GM12892 (cell line): ENCODE measurements at regions not wholly inside any gene's neighbourhood (a gene's known extent, or its start where the extent isn't known, plus 50 kb on each side); places are given as distances from the start of the nearest gene placed in this dataset.

Experiments used
- DNase-seq: peaks from one replicate; pipeline ENCODE4 v3.0.0; 2011; ENCODE audit not compliant: insufficient read length
- FAIRE-seq: peaks from 2 replicates; lab custom pipeline; 2011; peaks lifted over from hg19 to GRCh38; lab: Jason Lieb, UNC
- POLR2A ChIP-seq: IDR thresholded peaks from 2 replicates; pipeline ENCODE4 v1.6.1; 2011; ENCODE audit warnings: low read depth, low read length, control low read depth
- POLR2AphosphoS5 ChIP-seq: IDR thresholded peaks from 2 replicates; pipeline ENCODE4 v1.6.1; 2011; ENCODE audit warnings: low read depth, low read length, control low read depth
- TAF1 ChIP-seq: IDR thresholded peaks from 2 replicates; pipeline ENCODE4 v1.6.1; 2011; ENCODE audit warnings: low read depth, mild to moderate bottlenecking, control low read depth, low read length, borderline replicate concordance

DNA sequence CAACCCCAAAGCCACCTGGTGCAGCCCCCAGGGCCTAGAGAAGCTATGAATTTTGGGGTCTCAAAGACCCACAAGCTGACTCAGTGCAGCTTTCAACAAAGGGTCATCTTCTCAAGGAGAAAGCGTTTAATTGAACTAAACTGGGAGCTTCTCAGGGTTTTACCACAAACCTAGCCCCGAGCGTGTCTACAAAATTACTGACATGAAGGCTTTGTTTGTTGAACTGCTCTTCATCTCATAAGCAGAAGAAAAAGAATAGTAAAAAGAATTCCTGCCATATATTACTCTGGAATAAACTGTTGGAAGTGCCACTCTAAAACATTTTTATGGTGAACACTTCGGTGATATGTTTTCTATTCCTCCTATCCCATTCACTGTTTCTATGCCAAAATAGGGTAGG lies 50.8 kb upstream of the INCENP start:
- TF ChIP-seq POLR2AphosphoS5 (no peak), TAF1 (no peak), POLR2A (no peak)
- no peak for FAIRE-seq
- DNase-seq: no peak

DNA sequence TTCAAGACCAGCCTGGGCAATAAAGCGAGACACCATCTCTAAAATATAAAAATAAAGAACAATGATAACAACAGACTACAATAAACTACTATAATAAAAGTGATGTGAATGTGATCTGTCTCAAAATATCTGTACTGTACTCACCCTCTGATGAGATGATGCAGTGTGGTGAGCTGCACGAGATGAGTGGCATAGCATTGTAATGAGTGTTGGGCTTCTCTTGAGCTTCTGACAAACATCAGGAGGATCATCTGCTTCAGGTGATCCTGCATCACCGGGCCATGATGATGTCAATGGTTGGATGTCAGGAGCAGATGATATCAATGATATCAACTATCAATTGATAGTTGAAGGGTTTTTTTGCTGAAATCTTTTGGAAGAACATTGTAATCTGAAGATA lies 52.4 kb upstream of the INCENP start:
- FAIRE-seq (no peak), DNase-seq (no peak)
- no peak for TF ChIP-seq TAF1
- TF ChIP-seq POLR2A: no peak

DNA sequence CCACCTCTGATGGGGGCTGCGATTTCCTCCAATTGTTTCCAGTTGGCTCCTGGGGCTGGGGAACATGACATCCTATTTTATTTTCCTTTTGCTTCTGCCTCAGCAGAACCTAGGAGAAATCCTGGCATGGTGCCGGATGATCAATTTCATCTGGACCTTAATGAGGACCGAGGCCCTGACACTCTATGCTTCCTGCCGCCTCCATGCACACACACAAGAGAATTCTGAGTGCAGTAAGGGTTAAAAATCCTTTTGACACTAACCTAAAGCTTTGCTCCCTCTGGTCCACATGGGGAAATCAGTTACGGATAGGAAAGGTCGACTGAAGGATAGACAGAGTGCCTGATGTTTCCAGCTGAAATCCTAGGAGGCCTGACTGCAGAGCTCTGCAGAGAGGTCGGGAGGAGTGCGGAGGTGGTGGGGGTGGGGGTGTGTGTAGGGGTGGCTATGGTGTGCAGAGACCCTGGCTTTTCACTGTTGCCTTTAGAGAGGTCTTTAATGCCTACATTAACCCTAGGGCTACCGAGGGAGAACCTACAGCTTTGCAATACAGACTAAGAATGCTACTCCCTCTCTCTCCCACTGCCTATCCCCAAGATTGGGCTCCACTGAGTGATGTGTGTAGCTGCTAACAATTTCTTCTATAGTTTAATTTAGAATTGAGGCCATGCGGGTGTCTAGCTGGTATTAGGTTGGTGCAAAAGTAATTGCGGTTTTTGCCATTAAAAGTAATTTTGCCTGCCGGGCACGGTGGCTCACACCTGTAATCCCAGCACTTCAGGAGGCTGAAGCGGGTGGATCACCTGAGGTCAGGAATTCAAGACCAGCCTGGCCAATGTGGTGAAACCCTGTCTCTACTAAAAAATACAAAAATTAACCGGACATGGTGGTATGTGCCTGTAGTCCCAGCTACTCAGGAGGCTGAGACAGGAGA lies 53.6 kb upstream of the INCENP start:
- TF ChIP-seq POLR2A: no peak
- no peak for DNase-seq
- no peak for FAIRE-seq

DNA sequence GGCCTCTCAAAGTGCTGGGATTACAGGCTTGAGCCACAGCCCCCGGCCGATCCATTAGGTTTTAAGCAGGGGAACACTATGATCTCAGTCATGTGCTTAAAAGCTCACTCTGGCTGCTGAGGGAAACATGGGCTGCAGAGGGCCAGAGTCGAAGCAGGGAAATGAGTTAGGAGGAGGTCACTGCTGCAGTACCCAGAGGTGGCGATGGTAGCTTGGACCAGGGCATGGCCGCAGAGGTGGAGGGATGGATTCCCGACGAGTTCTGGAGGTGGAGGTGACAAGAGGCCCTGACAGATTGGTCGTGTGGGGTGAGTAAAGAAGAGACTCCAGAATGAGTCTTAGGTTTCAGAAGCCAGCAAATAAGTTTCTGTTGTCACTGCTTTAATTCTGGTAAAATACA lies 54.4 kb upstream of the INCENP start:
- no peak for TF ChIP-seq POLR2A
- TF ChIP-seq POLR2AphosphoS5: no peak
- no peak for TF ChIP-seq TAF1
- DNase-seq: peak; percentile 27
- no peak for FAIRE-seq

DNA sequence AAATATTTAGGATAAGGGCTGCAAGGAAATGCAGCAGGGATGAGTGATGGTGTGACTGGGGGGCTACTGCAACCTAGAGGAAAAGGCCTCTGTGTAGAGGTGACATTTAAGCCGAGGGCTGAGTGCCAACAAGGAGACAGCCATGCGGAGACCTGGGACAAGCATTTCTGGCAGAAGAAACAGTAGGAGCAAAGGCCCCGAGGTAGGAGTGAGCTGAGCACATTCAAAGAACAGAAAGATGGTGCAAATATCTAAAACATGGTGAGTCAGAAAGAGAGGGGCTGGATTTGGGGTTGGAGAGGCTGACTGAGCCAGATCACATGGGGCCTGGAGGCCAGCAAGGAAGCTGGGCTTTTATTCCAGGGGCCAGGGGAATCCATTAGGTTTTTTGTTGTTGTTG lies 55.1 kb upstream of the INCENP start:
- TF ChIP-seq POLR2AphosphoS5: no peak
- TF ChIP-seq TAF1: no peak
- no peak for TF ChIP-seq POLR2A
- FAIRE-seq (no peak), DNase-seq (no peak)

DNA sequence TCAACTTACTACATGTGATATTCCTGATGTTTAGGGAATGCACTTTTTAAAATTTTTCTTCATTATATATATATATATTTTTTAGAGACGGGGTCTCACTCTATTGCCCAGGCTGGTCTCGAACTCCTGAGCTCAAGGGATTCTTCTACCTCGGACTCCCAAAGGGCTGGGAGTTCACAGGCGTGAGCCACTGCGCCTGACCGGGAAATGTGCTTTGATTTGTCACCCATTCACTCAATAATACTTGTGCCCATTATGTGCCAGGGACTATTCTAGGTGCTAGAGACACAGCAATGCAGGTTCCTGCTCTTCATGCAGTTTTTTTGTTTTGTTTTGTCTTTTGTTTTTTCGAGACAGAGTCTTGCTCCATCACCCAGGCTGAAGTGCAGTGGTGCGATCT lies 56.1 kb upstream of the INCENP start:
- TF ChIP-seq TAF1 (no peak), POLR2A (no peak), POLR2AphosphoS5 (no peak)
- DNase-seq (no peak), FAIRE-seq (no peak)

DNA sequence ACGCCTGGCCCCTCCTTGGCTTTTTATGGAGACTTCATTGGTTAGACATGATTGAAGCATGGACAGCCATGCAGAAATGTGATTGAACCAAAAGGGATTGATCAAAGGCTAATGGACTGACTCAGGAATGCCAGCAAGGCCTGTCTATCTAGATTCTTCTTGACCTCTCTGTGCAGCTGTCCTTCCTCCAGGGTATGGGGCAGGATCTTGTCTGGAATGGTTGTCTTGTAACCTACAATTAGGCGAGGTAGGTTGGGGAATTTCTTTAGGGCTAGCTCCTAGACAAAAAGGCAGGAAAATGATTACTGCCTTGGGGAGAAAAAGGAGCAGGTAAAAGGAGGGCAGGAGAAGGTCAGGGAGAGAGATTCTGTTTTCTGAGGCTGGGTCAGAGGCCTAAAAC lies 59.6 kb upstream of the INCENP start:
- no peak for DNase-seq
- no peak for TF ChIP-seq POLR2AphosphoS5
- no peak for TF ChIP-seq POLR2A
- no peak for TF ChIP-seq TAF1
- FAIRE-seq: no peak

DNA sequence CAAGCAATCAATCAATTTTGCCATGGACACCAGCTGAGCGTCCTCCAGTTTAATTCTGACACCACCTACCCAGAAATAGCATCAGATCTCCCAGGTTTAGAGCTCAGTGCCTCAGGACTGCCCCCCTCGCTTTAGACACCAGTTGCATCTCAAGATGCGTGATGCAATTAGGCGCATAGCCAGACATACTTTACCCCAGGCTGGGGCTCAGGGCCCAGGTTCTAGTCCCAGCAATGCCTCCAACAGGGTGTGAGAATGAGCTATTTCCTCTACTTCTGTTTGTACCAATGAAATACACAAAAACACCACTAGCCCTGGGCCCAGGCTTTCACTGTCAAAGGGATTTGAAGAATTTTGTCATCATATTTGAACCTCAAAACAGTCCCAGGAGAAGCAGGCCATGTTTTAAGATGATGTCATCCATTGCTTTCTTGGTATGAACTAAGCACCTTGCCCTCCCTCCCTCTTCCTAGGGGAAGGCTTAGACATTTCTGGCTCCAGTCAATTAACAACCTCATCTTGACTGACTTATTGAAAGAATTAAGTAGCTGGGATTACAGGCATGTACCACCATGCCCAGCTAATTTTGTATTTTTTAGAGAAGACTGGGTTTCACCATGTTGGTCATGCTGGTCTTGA lies 61.5 kb upstream of the INCENP start:
- FAIRE-seq: no peak
- TF ChIP-seq POLR2AphosphoS5 (no peak), POLR2A (no peak), TAF1 (no peak)

DNA sequence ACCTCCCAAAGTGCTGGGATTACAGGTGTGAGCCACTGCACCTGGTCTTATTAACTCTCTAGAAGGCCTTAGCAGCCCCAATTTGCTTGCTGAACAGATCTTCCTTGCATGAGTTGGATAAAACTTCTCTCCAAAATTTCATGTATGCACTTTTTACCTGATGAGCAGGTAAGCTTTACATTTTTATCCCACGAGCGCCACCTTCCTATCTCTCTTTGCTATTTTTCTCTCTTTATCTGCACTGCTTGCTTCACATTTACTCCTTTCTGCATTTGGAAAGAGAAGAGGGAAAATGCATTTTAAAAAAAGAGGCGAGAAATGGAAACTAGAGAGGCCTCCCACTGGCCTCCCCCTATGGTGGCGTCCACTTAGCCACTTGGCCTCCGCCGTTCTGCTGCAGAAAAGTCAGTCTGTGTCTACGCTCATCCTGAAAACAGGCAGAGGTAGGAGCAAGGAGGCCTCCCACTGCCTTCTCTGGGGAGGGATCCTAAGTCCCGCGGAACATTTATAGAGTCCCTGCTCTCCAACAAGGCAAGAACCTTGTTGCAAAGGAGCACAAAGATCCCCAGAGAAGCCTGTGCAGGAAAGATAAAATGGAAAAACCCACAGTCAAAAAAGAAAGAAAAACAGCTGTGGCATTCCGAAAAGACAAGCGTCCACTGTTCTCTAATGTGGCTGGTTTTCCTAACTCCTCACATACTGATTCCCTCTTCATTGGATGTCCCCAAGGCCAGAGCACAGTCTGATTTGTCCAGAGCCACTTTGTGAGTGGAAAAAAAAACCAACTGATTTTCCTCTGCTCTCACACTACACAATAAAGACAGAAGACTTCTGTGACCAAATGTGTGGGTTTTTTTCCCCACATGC lies 62.2 kb upstream of the INCENP start:
- no peak for TF ChIP-seq TAF1
- no peak for TF ChIP-seq POLR2AphosphoS5
- no peak for TF ChIP-seq POLR2A
- DNase-seq: no peak
- no peak for FAIRE-seq

More for the DNA sequence above, 61.5 kb upstream of the INCENP start:
- no peak for DNase-seq

DNA sequence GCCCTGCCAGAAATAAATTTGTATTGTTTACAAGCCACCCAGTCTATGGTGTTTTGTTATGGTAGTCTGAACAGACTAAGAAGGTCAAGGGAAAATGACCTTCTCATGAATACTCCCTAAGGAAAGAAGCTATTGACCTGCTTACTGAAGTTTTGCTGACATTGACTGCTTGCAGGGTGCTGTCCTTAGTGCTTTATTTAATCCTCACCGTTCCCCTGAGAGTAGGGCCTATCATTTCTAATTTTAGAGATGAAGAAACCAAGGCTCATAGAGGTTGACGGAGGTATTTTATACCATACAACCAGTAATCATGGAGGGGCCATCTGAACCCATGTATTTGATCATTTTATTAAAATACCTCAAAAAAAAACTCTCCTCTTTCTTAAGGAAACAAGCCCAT lies 66.7 kb upstream of the INCENP start:
- TF ChIP-seq TAF1: no peak
- TF ChIP-seq POLR2AphosphoS5: no peak
- FAIRE-seq (no peak), DNase-seq (no peak)

DNA sequence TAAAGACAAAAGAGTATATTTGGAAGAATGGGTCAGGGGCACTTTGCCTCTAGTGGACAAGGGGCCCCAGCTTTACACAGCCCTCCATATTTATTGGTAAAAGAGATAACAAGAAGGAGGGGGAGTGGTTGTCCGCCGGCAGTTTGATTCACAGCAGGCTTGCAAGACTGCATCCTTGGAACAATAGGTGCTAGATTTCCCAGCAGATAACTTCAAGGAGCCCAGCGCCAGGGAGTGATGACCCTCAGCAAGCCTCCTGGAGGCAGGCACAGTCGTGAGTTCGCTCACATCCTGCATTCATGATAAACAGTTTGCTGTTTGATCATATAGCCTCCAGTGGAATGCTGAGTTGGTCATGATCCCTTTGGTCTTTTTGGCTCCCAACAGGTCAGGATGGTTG lies 67.8 kb upstream of the INCENP start:
- FAIRE-seq (no peak), DNase-seq (no peak)

More for the DNA sequence above, 67.8 kb upstream of the INCENP start:
- TF ChIP-seq POLR2AphosphoS5: no peak
- TF ChIP-seq TAF1: no peak
- no peak for TF ChIP-seq POLR2A
